ENCODE measurements at regions not wholly inside any gene's neighbourhood (a gene's known extent, or its start where the extent isn't known, plus 50 kb on each side); places are given as distances from the start of the nearest gene placed in this dataset.

GRCh38 chr2:129609224-129609623, 370.2 kb upstream of the RAB6C start (continued):
- TF ChIP-seq, protein P1, sequence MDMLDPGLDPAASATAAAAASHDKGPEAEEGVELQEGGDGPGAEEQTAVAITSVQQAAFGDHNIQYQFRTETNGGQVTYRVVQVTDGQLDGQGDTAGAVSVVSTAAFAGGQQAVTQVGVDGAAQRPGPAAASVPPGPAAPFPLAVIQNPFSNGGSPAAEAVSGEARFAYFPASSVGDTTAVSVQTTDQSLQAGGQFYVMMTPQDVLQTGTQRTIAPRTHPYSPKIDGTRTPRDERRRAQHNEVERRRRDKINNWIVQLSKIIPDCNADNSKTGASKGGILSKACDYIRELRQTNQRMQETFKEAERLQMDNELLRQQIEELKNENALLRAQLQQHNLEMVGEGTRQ (CRISPR knock-in tag; IDR thresholded peaks at IDR 0.05) = no peak

DNA sequence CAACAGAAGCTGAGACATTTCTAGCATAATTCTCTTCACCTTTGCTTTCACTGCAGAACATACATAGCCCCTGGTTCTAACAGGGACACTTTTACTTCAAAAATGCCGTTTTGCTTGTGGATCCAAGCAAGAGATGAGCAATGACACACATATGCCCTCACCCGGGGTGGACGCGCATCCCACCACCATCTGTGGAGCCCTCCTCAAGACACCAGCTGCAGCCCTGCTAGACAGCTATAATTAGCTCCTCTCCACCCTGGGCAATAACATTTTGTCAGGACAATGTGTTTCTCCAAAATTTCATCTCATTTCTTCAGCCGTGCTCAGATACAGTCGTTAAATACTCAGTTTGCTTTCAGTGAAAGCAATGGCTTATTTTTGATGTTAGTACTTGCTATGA, 368.7 kb upstream of the RAB6C start:
- TF ChIP-seq, protein P1 (CRISPR knock-in tag; IDR thresholded peaks at IDR 0.05) = no peak
- TF ChIP-seq, protein P2, sequence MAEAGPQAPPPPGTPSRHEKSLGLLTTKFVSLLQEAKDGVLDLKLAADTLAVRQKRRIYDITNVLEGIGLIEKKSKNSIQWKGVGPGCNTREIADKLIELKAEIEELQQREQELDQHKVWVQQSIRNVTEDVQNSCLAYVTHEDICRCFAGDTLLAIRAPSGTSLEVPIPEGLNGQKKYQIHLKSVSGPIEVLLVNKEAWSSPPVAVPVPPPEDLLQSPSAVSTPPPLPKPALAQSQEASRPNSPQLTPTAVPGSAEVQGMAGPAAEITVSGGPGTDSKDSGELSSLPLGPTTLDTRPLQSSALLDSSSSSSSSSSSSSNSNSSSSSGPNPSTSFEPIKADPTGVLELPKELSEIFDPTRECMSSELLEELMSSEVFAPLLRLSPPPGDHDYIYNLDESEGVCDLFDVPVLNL (CRISPR knock-in tag; IDR thresholded peaks at IDR 0.05; ENCODE audit: borderline replicate concordance, low read depth) = no peak
- TF ChIP-seq GABPB1 (CRISPR knock-in tag; IDR thresholded peaks at IDR 0.05) (no peak), AFF4 (CRISPR knock-in tag; IDR thresholded peaks at IDR 0.05; ENCODE audit: borderline replicate concordance) (no peak), FOXJ3 (CRISPR knock-in tag; IDR thresholded peaks at IDR 0.05; ENCODE audit: borderline replicate concordance) (no peak), JAZF1 (CRISPR knock-in tag; IDR thresholded peaks at IDR 0.05) (no peak), ZNF425 (CRISPR knock-in tag; conservative IDR thresholded peaks at IDR 0.05) (no peak)
- CTCF ChIA-PET = no interaction called here

GRCh38 chr2:129611471-129611870, 368.0 kb upstream of the RAB6C start:
- H3K9me3 Mint-ChIP-seq = peaks cover 33% of the 10 kb centered on the region
- ChIA-PET POLR2A (no interaction called here), CTCF (interaction anchor here (0.5 kb wide), 1 partner anchor 409 kb away, joined by 3 read pairs; no protein-coding TSS in a partner anchor)
- peaks cover 30% of the 10 kb centered on the region for H3K4me1 Mint-ChIP-seq
- TF ChIP-seq, protein P3, sequence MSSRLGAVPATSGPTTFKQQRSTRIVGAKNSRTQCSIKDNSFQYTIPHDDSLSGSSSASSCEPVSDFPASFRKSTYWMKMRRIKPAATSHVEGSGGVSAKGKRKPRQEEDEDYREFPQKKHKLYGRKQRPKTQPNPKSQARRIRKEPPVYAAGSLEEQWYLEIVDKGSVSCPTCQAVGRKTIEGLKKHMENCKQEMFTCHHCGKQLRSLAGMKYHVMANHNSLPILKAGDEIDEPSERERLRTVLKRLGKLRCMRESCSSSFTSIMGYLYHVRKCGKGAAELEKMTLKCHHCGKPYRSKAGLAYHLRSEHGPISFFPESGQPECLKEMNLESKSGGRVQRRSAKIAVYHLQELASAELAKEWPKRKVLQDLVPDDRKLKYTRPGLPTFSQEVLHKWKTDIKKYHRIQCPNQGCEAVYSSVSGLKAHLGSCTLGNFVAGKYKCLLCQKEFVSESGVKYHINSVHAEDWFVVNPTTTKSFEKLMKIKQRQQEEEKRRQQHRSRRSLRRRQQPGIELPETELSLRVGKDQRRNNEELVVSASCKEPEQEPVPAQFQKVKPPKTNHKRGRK (CRISPR knock-in tag; IDR thresholded peaks at IDR 0.05; ENCODE audit: borderline replicate concordance) = no peak
- TF ChIP-seq ZSCAN18 (CRISPR knock-in tag; IDR thresholded peaks at IDR 0.05) = no peak
- no peak for TF ChIP-seq RORB (CRISPR knock-in tag; IDR thresholded peaks at IDR 0.05)
- TF ChIP-seq TCF7 (CRISPR knock-in tag; IDR thresholded peaks at IDR 0.05; ENCODE audit: low read depth) = no peak
- no peak for TF ChIP-seq EMX1 (CRISPR knock-in tag; IDR thresholded peaks at IDR 0.05)
- TF ChIP-seq SMAD4 (CRISPR knock-in tag; IDR thresholded peaks at IDR 0.05) = no peak
- no peak for TF ChIP-seq KAT7 (CRISPR knock-in tag; IDR thresholded peaks at IDR 0.05; ENCODE audit: borderline replicate concordance)
- no peak for TF ChIP-seq MLX (CRISPR knock-in tag; IDR thresholded peaks at IDR 0.05)
- no peak for TF ChIP-seq GRHL2 (CRISPR knock-in tag; IDR thresholded peaks at IDR 0.05; ENCODE audit: insufficient replicate concordance, severe bottlenecking)
- no peak for TF ChIP-seq NFYB (CRISPR knock-in tag; conservative IDR thresholded peaks at IDR 0.05; ENCODE audit: low read depth)
- no peak for TF ChIP-seq TEAD1 (CRISPR knock-in tag; IDR thresholded peaks at IDR 0.05)
- no peak overlapping the region for H3K4me3 Mint-ChIP-seq
- peaks cover 18% of the 10 kb centered on the region for H3K36me3 Mint-ChIP-seq
- DNase-seq (ENCODE audit: low spot score) (no peak), ATAC-seq (no peak)
- peaks cover 7% of the 10 kb centered on the region for H3K27me3 Mint-ChIP-seq (ENCODE audit: low read depth)
- no peak overlapping the region for H3K27ac Mint-ChIP-seq

More for the DNA sequence above, 368.7 kb upstream of the RAB6C start:
- POLR2A ChIA-PET = no interaction called here
- peaks cover 12% of the 10 kb centered on the region for H3K36me3 Mint-ChIP-seq
- no peak for DNase-seq (ENCODE audit: low spot score)
- no peak overlapping the region for H3K27ac Mint-ChIP-seq
- H3K4me3 Mint-ChIP-seq = no peak overlapping the region
- H3K27me3 Mint-ChIP-seq (ENCODE audit: low read depth) = peaks cover 14% of the 10 kb centered on the region
- H3K9me3 Mint-ChIP-seq = peaks cover 26% of the 10 kb centered on the region
- ATAC-seq = no peak
- peaks cover 35% of the 10 kb centered on the region for H3K4me1 Mint-ChIP-seq
